ENCODE measurements at regions not wholly inside any gene's neighbourhood (a gene's known extent, or its start where the extent isn't known, plus 50 kb on each side); places are given as distances from the start of the nearest gene placed in this dataset.
"Not testable (repeated sequence)": the region's sequence is repeated elsewhere in the genome, so short reads cannot be mapped to it uniquely, and the experiment has no call there.

- DNase-seq, result no peak
These were observed 787.9 kb upstream of the POM121L12 start for GRCh38 chr7:52247518-52247917.

GRCh38 chr7:52243685-52244084 is 791.7 kb upstream of the POM121L12 start:
- no peak for DNase-seq

- no peak for DNase-seq
These were observed 802.2 kb upstream of the POM121L12 start for GRCh38 chr7:52233248-52233647.

- no peak for DNase-seq
These were observed 823.5 kb upstream of the POM121L12 start for GRCh38 chr7:52211930-52212329.

- no peak for DNase-seq
These were observed 825.8 kb upstream of the POM121L12 start for GRCh38 chr7:52209614-52210013.

- DNase-seq, result no peak
These were observed 838.2 kb upstream of the POM121L12 start for GRCh38 chr7:52197221-52197620.

- DNase-seq, result no peak
These were observed 839.8 kb upstream of the POM121L12 start for GRCh38 chr7:52195664-52196063.

- no peak for DNase-seq
These were observed 846.2 kb upstream of the POM121L12 start for GRCh38 chr7:52189153-52189778.

- DNase-seq, result no peak
These were observed 851.3 kb upstream of the POM121L12 start for GRCh38 chr7:52184006-52184703.

GRCh38 chr7:52179934-52180333 is 855.5 kb upstream of the POM121L12 start:
- DNase-seq, result no peak

- no peak for DNase-seq
These were observed 851.5 kb upstream of the COBL start for GRCh38 chr7:52168085-52168484.

GRCh38 chr7:52163311-52163710 is 846.7 kb upstream of the COBL start:
- DNase-seq, result no peak

- no peak for DNase-seq
These were observed 844.9 kb upstream of the COBL start for GRCh38 chr7:52161483-52161882.

GRCh38 chr7:52159421-52159820 is 842.8 kb upstream of the COBL start:
- not testable (repeated sequence) for DNase-seq

GRCh38 chr7:52154382-52154781 is 837.8 kb upstream of the COBL start:
- DNase-seq, result no peak

GRCh38 chr7:52151559-52151958 is 835.0 kb upstream of the COBL start:
- no peak for DNase-seq

- DNase-seq, result no peak
These were observed 834.3 kb upstream of the COBL start for GRCh38 chr7:52150952-52151351.

- DNase-seq, result no peak
These were observed 830.4 kb upstream of the COBL start for GRCh38 chr7:52146871-52147634.

- no peak for DNase-seq
These were observed 826.6 kb upstream of the COBL start for GRCh38 chr7:52143219-52143618.

GRCh38 chr7:52140851-52141250 is 824.2 kb upstream of the COBL start:
- no peak for DNase-seq

- DNase-seq, result no peak
These were observed 818.8 kb upstream of the COBL start for GRCh38 chr7:52135403-52135802.

- DNase-seq, result no peak
These were observed 812.7 kb upstream of the COBL start for GRCh38 chr7:52129278-52129677.

GRCh38 chr7:52120912-52121311 is 804.3 kb upstream of the COBL start:
- DNase-seq, result no peak

GRCh38 chr7:52119537-52119936 is 802.9 kb upstream of the COBL start:
- no peak for DNase-seq

All from NCI-H146 (cell line).